IMR-90 (cell line): ENCODE measurements at regions not wholly inside any gene's neighbourhood (a gene's known extent, or its start where the extent isn't known, plus 50 kb on each side); places are given as distances from the start of the nearest gene placed in this dataset.

Experiments
- ATAC-seq: fragments of 200-7000 bp; cut with Tn5 transposase; 2 replicates; pipeline ENCODE4 v1.9.1; 2020; ENCODE audit warnings: low read depth, mild to moderate bottlenecking, moderate library complexity
- BruUV-seq: library from RNA; stranded (reverse); fragments of 400-500 nt; replicated peaks from 2 replicates; lab custom pipeline; 2021; lab: Mats Ljungman, UMichigan
- CTCF ChIA-PET: fragments of 300-600 bp; formaldehyde crosslinking; extraction: SDS; loops from one replicate; lab custom pipeline; 2021; ENCODE audit warnings: antibody characterized with exemption; lab: Yijun Ruan, JAX
- POLR2A ChIA-PET: fragments of 300-600 bp; sonication (Branson Sonifier 250); formaldehyde crosslinking; loops from one replicate; lab custom pipeline; 2022; ENCODE audit warnings: antibody characterized with exemption; ENCODE audit not compliant: unreplicated experiment; lab: Charles Lee
- DNase-seq: peaks from one replicate; pipeline ENCODE4 v3.0.0; 2013
- H2AFZ ChIP-seq: replicated peaks from 2 replicates; pipeline ENCODE3; 2013; ENCODE audit warnings: low read length, mild to moderate bottlenecking; ENCODE audit not compliant: poor library complexity
- H2AK5ac ChIP-seq: 2 replicates; pipeline ENCODE4 v1.6.1; 2013; ENCODE audit warnings: low read depth, low read length, inconsistent platforms
- H2AK9ac ChIP-seq: replicated peaks from 2 replicates; pipeline ENCODE3; 2013; ENCODE audit warnings: mild to moderate bottlenecking, low read depth, low read length, moderate library complexity; ENCODE audit not compliant: poor library complexity
- H2BK120ac ChIP-seq: 2 replicates; pipeline ENCODE4 v1.6.1; 2013; ENCODE audit warnings: low read depth, low read length, inconsistent platforms
- H2BK15ac ChIP-seq: 3 replicates; pipeline ENCODE4 v1.6.1; 2013; ENCODE audit warnings: low read depth, low read length, inconsistent platforms
- H2BK20ac ChIP-seq: 2 replicates; pipeline ENCODE4 v1.6.1; 2013; ENCODE audit warnings: low read depth, mild to moderate bottlenecking, inconsistent platforms, low read length, moderate library complexity
- H2BK5ac ChIP-seq: 2 replicates; pipeline ENCODE4 v1.6.1; 2013; ENCODE audit warnings: mild to moderate bottlenecking, low read depth, low read length, inconsistent platforms; ENCODE audit not compliant: poor library complexity, severe bottlenecking
- H3K14ac ChIP-seq: replicated peaks from 2 replicates; pipeline ENCODE4 v1.6.1; 2013; ENCODE audit warnings: low read depth, low read length, inconsistent platforms
- H3K18ac ChIP-seq: 2 replicates; pipeline ENCODE4 v1.6.1; 2013; ENCODE audit warnings: low read depth, low read length, control low read depth
- H3K23ac ChIP-seq: 2 replicates; pipeline ENCODE4 v1.6.1; 2013; ENCODE audit warnings: low read depth, low read length, inconsistent platforms
- H3K27ac ChIP-seq: 2 replicates; pipeline ENCODE4 v1.5.1; 2013; ENCODE audit warnings: mild to moderate bottlenecking, control low read depth, low read length; ENCODE audit not compliant: insufficient read depth
- H3K27me3 ChIP-seq: 2 replicates; pipeline ENCODE4 v1.6.1; 2013; ENCODE audit warnings: low read length; ENCODE audit not compliant: control insufficient read depth, insufficient read depth
- H3K36me3 ChIP-seq: 2 replicates; pipeline ENCODE4 v1.6.1; 2013; ENCODE audit warnings: low read length, mixed read lengths; ENCODE audit not compliant: control insufficient read depth, insufficient read depth
- H3K4ac ChIP-seq: 2 replicates; pipeline ENCODE4 v1.6.1; 2013; ENCODE audit warnings: low read depth, low read length, inconsistent platforms
- H3K4me1 ChIP-seq: 2 replicates; pipeline ENCODE4 v1.6.1; 2013; ENCODE audit warnings: low read length, mixed read lengths; ENCODE audit not compliant: control insufficient read depth, insufficient read depth
- H3K4me2 ChIP-seq: 2 replicates; pipeline ENCODE4 v1.6.1; 2013; ENCODE audit warnings: low read depth, mild to moderate bottlenecking, control low read depth, low read length, moderate library complexity
- H3K4me3 ChIP-seq: 2 replicates; pipeline ENCODE4 v1.5.1; 2013; ENCODE audit warnings: low read depth, mild to moderate bottlenecking, control low read depth, low read length, moderate library complexity; ENCODE audit not compliant: insufficient read depth
- H3K56ac ChIP-seq: 2 replicates; pipeline ENCODE4 v1.6.1; 2013; ENCODE audit warnings: low read length, inconsistent platforms; ENCODE audit not compliant: insufficient read depth; ENCODE audit errors: extremely low read depth
- H3K79me1 ChIP-seq, 2 experiments: 2 replicates each; pipeline ENCODE4 v1.6.1; 2013; ENCODE audit warnings: low read length in 2 of 2, inconsistent platforms in 1 of 2, low read depth in 1 of 2
- H3K9ac ChIP-seq: 2 replicates; pipeline ENCODE4 v1.6.1; 2013; ENCODE audit warnings: low read depth, low read length, control low read depth
- H3K9me1 ChIP-seq: 2 replicates; pipeline ENCODE4 v1.6.1; 2013; ENCODE audit warnings: low read length, inconsistent platforms; ENCODE audit not compliant: insufficient read depth
- H3K9me3 ChIP-seq: 2 replicates; pipeline ENCODE4 v1.6.1; 2013; ENCODE audit warnings: low read length; ENCODE audit not compliant: control insufficient read depth, insufficient read depth
- H4K20me1 ChIP-seq: 2 replicates; pipeline ENCODE4 v1.6.1; 2013; ENCODE audit warnings: low read length, inconsistent platforms; ENCODE audit not compliant: insufficient read depth
- H4K5ac ChIP-seq: 2 replicates; pipeline ENCODE4 v1.6.1; 2013; ENCODE audit warnings: mild to moderate bottlenecking, low read depth, low read length, control low read depth
- H4K8ac ChIP-seq, 2 experiments: 2 replicates each; pipeline ENCODE4 v1.6.1; 2013; ENCODE audit warnings: low read depth in 2 of 2, low read length in 2 of 2, control low read depth in 1 of 2, inconsistent platforms in 1 of 2
- H4K91ac ChIP-seq: 2 replicates; pipeline ENCODE4 v1.6.1; 2013; ENCODE audit warnings: low read depth, low read length, inconsistent platforms; ENCODE audit not compliant: insufficient read depth
- BHLHE40 ChIP-seq: fragments of 150-350 bp; IDR thresholded peaks from 2 replicates; pipeline ENCODE4 v1.6.1; 2016; ENCODE audit warnings: mild to moderate bottlenecking, low read depth, low read length
- CEBPB ChIP-seq: IDR thresholded peaks from 2 replicates; pipeline ENCODE4 v1.6.1; 2012; ENCODE audit warnings: low read depth, low read length, improper control_type of control experiment
- CHD1 ChIP-seq: IDR thresholded peaks from 2 replicates; pipeline ENCODE4 v1.6.1; 2012; ENCODE audit warnings: low read depth, low read length, improper control_type of control experiment
- ELK1 ChIP-seq: fragments of 150-350 bp; IDR thresholded peaks from 2 replicates; pipeline ENCODE4 v1.6.1; 2016; ENCODE audit warnings: low read depth, mild to moderate bottlenecking, low read length, moderate library complexity, borderline replicate concordance
- FOS ChIP-seq: fragments of 150-350 bp; IDR thresholded peaks from 2 replicates; pipeline ENCODE4 v1.6.1; 2016; ENCODE audit warnings: low read depth, low read length
- MAFK ChIP-seq: IDR thresholded peaks from 2 replicates; pipeline ENCODE4 v1.6.1; 2012; ENCODE audit warnings: low read depth, low read length, improper control_type of control experiment
- MXI1 ChIP-seq: IDR thresholded peaks from 2 replicates; pipeline ENCODE4 v1.6.1; 2012; ENCODE audit warnings: low read depth, mild to moderate bottlenecking, low read length, moderate library complexity, borderline replicate concordance
- NFE2L2 ChIP-seq: fragments of 150-350 bp; IDR thresholded peaks from 2 replicates; pipeline ENCODE4 v1.6.1; 2016; ENCODE audit warnings: low read depth, mild to moderate bottlenecking, low read length
- POLR2A ChIP-seq: IDR thresholded peaks from 2 replicates; pipeline ENCODE4 v1.6.1; 2012; ENCODE audit warnings: mild to moderate bottlenecking, low read depth, low read length
- SMC3 ChIP-seq: fragments of 150-350 bp; IDR thresholded peaks from 2 replicates; pipeline ENCODE4 v1.6.1; 2016; ENCODE audit warnings: low read depth, mild to moderate bottlenecking, antibody characterized with exemption, low read length, moderate library complexity
- USF2 ChIP-seq: fragments of 150-350 bp; IDR thresholded peaks from 2 replicates; pipeline ENCODE4 v1.6.1; 2017; ENCODE audit warnings: mild to moderate bottlenecking, antibody characterized with exemption, low read length, low read depth
- WGBS, 2 experiments: methylation state at CpG; one replicate each; pipeline versions ENCODE4 v1.1.5 to v1.1.7; 2013; ENCODE audit warnings: missing lambda C conversion rate in 2 of 2; ENCODE audit not compliant: insufficient read length in 1 of 2; ENCODE audit errors: extremely low coverage in 2 of 2; 5-methylcytosine and 5-hydroxymethylcytosine counted together
- dilution Hi-C: fragments of 300-500 bp; cut with HindIII; formaldehyde crosslinking; loops from one replicate; pipeline ENCODE4 v1.14.3; 2018; ENCODE audit warnings: low sequenced_read_pairs; ENCODE audit not compliant: unreplicated experiment
- in situ Hi-C: fragments of 300-500 bp; cut with MboI; formaldehyde crosslinking; loops from 3 replicates; pipeline ENCODE4 v1.14.3; 2019; ENCODE audit warnings: low sequenced_read_pairs, inconsistent platforms, mixed read lengths
- intact Hi-C: fragments of 100-400 bp; cut with micrococcal nuclease; formaldehyde crosslinking; loops from 2 replicates; pipeline ENCODE4 v1.10.0; 2022

GRCh38 chr14:82067221-82067875 is 533.7 kb upstream of the SEL1L start:
- Histone ChIP-seq H3K14ac (no peak overlapping the region), H4K91ac (no peak overlapping the region)
- POLR2A ChIA-PET, result no interaction called here

More at GRCh38 chr14:82067221-82067875, 533.7 kb upstream of the SEL1L start:
- H3K18ac ChIP-seq, result no peak overlapping the region
- no peaks in the 10 kb centered on the region for H3K79me1 ChIP-seq
- BruUV-seq, result no TSS peak
- H2AFZ ChIP-seq, result no peak overlapping the region
- no peaks in the 10 kb centered on the region for H3K36me3 ChIP-seq
- H3K9me1 ChIP-seq, result no peaks in the 10 kb centered on the region
- H4K5ac ChIP-seq, result no peak overlapping the region
- no peak for DNase-seq
- no peak overlapping the region for H3K4ac ChIP-seq
- H3K4me2 ChIP-seq, result no peak overlapping the region
- no peak overlapping the region for H2BK5ac ChIP-seq
- H4K8ac ChIP-seq, result no peak overlapping the region
- CTCF ChIA-PET, result no interaction called here
- no peak for ATAC-seq
- no peak overlapping the region for H3K9ac ChIP-seq
- H2BK20ac ChIP-seq, result no peak overlapping the region
- dilution Hi-C loops (no loop called here), in situ Hi-C loops (no loop called here), intact Hi-C loops (no loop called here)
- H2AK5ac ChIP-seq, result no peak overlapping the region
- H3K4me1 ChIP-seq, result no peaks in the 10 kb centered on the region
- no peak overlapping the region for H3K56ac ChIP-seq
- TF ChIP-seq ELK1 (no peak), CEBPB (no peak), NFE2L2 (no peak), MXI1 (no peak), BHLHE40 (no peak), SMC3 (no peak), USF2 (no peak), FOS (no peak), POLR2A (no peak), MAFK (no peak), CHD1 (no peak)
- H3K9me3 ChIP-seq, result peaks cover 7% of the 10 kb centered on the region; the same call in 1 of the 2 replicates
- H3K27me3 ChIP-seq, result no peaks in the 10 kb centered on the region
- no peak overlapping the region for H3K27ac ChIP-seq
- WGBS, 2 experiments, result 31% methylated on average over 4 of the region's 11 CpGs; no CpG with 5 or more reads in 1 of the 2 experiments
- no peaks in the 10 kb centered on the region for H4K20me1 ChIP-seq
- H2BK15ac ChIP-seq, result no peak overlapping the region
- H3K23ac ChIP-seq, result no peak overlapping the region
- no peak overlapping the region for H2BK120ac ChIP-seq
- no peak overlapping the region for H3K4me3 ChIP-seq
- no peak overlapping the region for H2AK9ac ChIP-seq
